Epidermal melanocyte (primary cell): ENCODE measurements at regions not wholly inside any gene's neighbourhood (a gene's known extent, or its start where the extent isn't known, plus 50 kb on each side); places are given as distances from the start of the nearest gene placed in this dataset.
A peak's percentile ranks its signal among the peaks of the same experiment; 100 is the strongest.
"Not testable (repeated sequence)": the region's sequence is repeated elsewhere in the genome, so short reads cannot be mapped to it uniquely, and the experiment has no call there.

Experiments
- DNase-seq: peaks from one replicate; pipeline ENCODE4 v3.0.0; 2011; ENCODE audit warnings: low spot score; ENCODE audit not compliant: insufficient read length

DNA sequence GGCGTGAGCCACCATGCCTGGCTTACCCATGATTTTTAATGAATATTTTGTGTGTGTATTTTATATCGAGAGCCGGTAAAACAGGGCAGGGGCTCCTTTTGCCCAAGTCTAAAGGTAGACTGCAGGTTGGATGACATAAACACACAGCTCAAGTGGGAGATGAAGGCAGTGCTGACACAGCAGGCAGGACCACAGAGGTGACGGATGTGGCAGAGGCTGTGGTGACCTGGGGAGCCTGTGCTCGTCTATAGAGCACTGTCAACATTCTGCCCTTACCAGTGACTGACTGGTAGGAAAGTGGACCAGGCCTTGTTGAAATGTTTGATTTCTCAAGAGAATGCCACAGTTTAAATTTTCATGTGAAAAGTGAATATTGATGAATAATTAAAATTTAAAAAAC, 137.5 kb downstream of the ZFP64 start:
- DNase-seq, result no peak

DNA sequence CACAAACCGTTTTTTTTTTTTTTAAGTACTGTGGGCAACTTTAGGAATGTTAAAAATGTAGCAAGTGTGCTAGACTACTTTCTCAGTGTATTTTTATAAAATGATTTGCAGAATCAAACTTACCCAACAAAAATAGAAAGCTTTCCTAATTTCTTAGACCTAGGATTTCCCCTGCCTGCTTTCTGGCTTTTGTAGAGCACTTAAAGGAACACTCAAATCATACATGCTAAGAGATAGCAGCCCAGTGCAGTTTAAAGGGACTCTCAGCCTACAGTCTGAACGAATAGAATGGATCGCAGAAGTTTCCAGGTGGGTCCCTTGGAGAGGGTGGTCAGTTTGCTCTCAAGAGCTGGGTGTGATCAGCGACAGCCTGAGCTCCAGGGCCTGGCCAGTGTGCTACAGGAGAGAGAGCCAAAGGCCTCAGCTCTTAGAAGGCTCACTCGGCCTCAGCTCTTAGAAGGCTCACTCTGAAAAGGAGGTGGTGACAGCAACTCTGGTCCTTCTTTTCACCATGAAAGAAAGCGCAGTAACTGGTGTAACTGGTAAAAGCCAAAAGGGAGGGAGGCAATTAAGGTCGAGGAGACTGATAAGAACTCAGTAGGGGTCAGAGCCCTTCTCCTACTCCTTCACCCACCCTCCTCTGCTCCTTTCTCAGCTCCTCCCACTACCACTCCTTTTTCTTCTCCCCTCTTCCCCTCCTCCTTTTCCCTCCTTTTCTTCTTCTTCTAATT, 142.4 kb downstream of the ZFP64 start:
- DNase-seq, result no peak

DNA sequence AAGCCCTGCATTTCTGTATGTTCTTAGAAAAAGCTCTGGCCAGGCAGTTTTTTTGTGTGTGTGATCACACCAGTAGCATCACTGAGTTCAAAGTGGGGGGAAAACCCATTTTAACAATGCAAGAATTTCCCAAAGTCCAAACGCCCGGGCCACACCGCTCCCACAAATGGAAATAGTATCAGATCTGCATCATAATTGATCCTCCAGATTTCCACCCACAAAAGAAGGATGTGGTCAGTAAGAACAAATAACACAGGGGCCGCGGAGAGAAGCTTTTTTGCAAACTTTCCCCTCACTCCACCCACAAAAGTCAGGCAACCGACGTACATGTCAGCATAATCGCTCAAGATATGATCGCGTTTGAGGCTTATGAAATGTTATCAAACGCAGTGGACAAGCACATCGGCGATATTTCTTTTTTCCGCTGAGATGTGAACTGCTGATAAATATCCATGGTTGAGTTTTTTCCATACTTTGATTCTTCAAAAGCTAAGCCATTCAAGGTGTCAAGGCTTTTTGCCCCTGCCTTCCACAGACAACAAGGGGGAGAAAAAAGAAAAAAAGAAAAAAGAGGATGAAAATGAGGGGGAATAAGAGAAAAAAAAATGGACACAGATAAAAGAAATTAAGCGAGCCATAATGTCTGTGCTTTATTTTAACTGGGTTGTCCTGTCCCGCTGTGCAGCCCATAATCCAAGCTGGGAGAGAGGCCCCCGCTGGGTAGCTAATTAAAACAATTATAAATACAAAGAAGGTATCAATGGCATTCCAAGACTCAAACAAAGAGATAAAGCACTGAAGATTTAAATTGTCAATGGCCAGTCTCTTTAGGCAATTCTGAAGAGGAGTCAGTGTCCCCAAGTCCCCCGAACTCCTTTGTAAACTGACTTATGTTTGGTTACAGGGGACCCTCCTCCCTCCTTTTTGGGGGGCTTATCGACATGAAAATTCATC, 143.5 kb downstream of the ZFP64 start:
- DNase-seq, result no peak

DNA sequence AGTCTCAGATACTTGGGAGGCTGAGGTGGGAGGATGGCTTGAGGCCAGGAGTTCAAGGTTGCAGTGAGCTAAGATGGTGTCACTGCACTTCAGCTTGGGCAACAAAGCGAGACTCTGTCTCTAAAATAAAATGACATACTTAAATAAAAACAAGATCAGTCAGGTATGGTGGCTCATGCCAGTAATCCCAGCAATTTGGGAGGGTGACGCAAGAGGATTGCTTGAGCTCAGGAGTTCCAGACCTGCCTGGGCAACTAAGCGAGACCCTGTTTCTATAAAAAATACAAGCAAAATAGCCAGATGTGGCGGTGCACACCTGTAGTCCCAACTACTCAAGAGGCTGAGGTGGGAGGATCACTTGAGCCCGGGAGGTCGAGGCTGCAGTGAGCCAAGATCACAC, 149.6 kb downstream of the ZFP64 start:
- DNase-seq, result no peak

DNA sequence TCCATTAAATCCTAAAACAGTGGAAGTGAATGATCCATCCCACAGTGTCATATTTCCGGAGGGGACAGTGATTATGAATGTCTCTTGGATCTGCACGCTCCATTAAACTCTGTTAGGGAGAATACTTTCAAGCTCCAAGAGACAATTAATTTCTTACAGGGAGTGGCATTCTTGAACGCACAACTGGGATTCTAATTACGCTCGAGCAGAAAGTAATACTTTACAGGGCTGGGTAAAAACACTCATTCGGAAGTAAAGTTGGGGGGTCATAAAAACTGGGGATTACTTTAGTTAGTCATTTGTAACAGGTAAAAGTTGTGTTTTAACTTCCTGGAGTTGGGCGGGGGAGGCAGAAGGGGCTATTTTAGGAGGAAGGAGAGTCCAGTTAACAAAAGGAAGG, 151.8 kb downstream of the ZFP64 start:
- DNase-seq, result no peak

DNA sequence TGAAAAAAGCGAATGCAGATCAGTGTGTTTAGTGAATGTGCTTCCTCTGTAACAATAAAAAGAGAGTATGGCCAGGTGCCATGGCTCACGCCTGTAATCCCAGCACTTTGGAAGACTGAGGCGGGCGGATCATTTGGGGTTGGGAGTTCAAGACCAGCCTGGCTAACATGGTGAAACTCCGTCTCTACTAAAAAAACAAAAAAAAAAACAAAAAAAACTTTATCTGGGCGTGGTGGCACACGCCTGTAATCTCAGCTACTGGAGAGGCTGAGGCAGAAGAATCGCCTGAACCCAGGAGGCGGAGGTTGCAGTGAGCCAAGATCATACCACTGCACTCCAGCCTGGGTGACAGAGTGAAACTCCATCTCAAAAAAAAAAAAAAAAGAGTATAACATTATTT, 152.9 kb downstream of the ZFP64 start:
- DNase-seq, result not testable (repeated sequence)

DNA sequence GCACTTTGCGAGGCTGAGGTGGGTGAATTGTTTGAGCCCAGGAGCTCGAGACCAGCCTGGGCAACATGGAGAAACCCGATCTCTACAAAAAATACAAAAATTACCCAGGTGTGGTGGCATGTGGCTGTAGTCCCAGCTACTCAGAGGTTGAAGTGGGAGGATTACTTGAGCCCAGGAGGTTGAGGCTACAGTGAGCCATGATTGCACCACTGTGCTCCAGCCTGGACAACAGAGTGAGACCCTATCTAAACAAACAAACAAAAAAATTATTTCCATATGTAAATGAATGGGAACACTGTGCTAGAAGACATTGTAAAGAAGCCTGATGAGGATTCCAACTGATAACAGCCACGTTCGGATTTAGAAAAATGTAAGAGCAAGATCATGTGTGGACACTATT, 154.2 kb downstream of the ZFP64 start:
- no peak for DNase-seq

DNA sequence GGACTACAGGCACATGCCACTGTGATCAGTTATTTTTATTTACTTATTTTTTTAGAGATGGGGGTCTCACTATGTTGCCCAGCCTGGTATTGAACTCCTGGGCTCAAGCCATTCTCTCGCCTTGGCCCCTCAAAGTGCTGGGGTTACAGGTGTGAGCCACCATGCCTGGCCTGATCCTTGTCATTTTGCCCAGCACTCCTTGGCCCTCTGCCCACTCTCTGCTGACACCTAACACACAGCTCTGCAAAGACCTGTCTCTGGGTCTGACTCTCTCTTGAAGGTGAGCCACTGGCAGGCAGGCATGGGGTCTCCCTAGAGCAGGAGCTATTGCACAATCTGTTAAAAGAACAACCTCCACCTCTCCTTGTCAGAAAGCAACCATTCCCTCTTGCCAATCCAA, 155.6 kb downstream of the ZFP64 start:
- DNase-seq, result no peak

DNA sequence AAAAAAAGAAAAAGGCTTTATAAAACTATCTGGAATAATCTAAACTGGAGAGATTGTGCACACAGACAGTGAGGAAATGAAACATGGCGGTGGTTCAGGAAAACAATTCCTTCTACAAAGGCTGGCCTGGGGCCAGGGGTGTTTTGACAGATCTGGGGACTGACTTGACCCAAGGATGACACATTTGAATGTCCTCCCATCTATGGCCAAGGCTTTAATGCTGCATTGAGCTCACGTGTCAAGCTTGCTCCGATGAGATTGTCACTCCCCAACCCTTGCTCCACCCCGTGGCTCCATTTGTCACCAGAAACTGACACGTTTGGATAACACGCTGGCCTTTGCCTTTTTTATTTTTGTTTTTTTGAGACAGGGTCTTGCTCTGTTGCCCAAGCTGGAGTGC, 156.1 kb downstream of the ZFP64 start:
- no peak for DNase-seq

DNA sequence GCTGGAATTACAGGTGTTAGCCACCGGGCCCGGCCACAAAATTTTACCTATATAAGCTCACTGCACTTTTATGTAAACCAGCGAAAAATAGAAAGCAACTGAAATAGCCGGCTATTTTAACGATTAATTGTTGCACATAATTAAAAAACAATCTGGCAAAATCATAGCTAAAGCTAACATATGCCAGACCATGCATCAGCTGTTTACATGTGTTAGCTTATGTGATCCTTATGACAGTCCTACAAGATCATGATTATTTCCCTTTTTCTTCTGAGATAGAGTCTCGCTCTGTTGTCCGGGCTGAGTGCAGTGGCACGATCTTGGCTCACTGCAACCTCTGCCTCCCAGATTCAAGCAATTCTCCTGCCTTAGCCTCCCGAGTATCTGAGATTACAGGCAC, 157.0 kb downstream of the ZFP64 start:
- DNase-seq, result no peak

DNA sequence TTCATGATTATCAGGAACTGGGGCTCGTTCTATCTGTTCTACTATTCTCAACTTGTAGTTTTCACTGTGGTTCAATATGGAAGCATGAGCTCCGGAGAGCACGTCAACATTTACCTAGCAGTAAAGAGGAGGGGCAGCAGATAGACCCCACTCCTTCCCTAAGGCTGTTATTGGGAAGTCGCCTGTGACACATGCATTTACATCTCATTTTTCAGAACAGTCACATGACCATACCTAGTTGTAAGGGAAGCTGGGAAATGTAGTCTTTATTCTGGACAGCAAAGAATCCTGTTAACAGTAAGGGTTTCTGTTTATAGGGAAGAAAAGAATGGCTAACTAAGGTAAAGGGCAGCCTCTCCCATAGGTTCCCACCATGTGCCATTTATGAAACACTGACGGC, 158.3 kb downstream of the ZFP64 start:
- no peak for DNase-seq

DNA sequence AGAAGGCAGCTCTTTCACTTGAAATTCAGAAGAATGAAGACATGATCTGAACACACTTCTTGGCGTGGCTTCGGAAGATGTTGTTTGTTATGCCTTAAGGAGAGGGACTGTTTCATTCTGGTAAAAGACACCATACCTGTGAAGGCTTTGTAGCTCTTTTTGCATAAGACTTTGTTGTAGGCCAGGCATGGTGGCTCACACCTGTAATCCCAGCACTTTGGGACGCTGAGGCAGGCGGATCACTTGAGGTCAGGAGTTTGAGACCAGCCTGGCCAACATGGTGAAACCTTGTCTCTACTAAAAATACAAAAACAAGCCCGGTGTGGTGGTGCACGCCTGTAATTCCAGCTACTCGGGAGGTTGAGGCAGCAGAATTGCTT, 159.3 kb downstream of the ZFP64 start:
- not testable (repeated sequence) for DNase-seq

DNA sequence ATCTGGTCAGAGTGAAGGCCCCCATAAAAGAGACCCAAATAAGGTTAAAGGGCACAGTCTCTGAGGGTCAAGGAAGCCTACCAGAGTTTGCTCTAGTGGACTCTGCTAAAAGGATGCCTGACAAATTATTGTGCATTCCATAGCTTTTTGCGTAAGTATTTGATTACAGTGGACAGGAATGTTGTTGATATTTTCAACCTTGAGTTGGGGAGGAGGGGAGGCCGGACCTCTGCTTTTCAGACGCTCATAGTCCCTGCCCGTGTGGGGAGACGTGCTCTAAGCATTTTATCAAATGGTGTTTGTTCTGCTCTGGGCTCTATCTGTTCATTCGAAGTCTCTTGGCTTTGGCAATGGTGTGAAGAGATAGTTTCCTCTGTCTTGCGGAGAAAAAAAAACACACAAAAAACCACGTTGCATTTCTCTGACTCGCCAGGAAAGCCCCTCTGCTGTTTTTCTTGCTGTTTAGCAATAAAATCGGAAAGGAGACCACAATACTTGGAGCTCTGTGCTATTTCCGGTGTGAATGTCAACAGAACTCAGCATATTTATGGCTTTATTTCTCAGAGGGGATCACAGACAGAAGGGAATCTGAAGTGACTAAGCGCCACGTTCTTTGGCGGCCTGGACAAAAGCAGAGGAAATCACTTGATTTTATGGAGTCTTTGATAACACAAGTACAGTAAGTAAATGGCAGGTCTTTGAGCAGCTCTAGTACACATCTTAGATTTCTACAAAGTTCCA, 159.8 kb downstream of the ZFP64 start:
- peak; percentile 34 for DNase-seq

DNA sequence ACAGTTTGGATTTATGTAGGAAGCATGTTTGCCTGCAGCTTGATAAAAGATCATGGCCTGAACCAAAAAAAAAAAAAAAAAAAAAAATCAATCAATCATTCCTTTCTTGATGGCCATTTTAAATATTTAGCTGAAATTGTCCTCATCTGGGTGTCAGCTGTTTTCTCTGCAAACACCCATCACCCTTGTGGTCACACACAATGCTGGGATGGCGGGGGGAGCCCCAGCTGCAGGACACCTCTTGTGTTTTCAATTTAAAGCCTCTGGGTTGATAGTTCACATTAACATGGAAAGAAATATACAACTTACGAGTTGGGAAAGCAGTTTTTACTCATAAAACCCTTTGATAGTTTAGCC, 160.4 kb downstream of the ZFP64 start:
- DNase-seq, result no peak

DNA sequence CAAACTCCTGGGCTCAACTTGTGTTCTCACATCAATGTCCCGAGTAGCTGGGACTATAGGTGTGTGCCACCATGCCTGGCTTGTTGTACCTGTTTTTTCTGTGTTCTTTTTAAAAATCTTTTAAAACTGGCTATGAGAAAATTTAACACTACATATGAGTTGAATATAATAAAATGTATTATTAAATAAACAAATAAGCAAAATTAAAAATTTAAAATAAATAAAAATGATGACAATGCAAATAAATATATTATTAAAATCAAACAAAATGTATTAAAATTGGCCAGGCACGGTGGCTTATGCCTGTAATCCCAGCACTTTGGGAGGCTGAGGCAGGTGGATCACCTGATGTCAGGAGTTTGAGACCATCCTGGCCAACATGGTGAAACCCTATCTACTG, 162.4 kb downstream of the ZFP64 start:
- DNase-seq, result not testable (repeated sequence)

DNA sequence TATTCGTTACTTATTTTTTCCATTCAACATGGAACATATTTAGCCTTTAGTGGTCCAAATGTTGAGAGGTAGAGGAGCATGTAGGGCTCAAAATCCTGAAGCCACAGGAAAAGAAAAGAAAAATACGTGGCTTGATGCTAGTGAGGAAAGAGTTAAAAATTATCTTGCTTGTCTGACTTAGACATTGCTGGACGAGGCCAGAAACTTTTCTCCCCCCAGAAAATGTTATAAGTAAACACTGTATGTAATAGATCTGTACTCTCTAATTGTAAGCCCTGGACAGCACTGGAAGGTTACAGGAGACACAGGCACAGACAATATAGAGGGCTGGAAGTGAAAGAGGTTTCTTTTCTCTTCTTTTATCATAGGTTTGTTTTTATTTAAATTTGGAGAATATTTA, 165.6 kb downstream of the ZFP64 start:
- no peak for DNase-seq

DNA sequence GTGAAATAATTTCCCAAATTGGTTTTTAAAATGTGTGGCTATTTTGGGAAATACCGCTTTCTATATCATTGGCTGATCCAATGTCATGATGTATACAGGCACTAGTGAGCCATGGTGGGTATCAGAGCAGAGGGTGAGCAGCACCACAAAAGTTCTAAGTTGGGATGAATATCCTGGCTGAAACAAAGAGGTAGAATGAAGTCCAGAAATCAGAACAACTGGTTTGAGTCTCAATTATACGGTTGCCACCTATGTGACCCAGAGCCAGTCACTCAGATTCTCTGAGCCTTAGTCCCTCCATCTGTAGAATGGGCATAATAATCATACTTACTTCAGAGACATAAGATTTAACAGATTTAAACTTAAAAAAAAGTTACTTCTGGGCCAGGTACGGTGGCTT, 172.3 kb downstream of the ZFP64 start:
- no peak for DNase-seq

DNA sequence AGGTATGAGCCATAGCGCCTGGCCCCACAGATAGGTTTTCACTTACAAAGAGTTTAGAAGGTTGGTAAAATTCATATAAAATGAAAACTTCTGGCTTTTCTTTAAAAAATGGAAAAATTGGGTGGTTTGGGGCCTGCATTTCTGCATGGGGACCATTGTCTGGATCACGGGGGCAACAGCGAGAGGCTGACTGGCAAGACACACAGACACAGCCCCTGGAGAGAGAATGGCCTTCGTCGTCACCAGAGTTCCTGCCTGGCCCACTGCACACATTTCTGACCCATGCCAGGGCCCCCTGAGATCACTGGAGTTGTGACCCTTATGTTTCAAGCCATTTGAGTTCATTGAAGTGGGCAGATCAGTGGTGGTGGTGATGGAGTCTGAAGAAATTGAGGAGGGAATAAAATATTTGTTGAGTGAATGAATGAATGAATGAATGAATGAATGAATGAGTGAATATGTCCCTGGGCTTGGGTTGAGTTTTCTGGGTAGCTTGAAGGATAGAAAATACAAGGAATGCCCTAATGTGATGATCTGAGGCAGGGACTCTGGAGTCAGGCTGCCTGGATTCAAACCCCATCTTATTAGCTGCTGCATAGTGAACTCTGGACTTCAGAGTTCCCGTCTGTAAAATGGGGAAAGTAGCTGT, 173.8 kb downstream of the ZFP64 start:
- DNase-seq, result no peak

DNA sequence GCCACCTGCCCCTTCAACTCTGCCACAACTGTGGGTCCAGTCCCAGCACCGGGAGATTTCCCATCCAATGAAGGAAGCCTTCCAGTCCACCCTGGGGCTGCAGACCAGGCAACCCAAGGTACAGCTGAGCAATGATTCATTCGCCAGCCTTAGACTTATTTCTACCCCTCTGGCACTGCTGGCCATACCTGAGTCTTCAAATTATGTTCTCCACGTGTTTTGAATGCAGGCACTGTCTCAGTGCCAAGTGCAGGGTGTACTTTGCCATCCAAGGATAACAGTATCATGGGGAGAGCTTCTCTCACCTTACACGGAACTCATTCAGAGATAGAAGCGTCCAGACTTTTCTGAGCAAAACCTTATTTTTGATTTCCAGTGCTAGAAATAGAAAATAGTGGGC, 175.6 kb downstream of the ZFP64 start:
- no peak for DNase-seq

DNA sequence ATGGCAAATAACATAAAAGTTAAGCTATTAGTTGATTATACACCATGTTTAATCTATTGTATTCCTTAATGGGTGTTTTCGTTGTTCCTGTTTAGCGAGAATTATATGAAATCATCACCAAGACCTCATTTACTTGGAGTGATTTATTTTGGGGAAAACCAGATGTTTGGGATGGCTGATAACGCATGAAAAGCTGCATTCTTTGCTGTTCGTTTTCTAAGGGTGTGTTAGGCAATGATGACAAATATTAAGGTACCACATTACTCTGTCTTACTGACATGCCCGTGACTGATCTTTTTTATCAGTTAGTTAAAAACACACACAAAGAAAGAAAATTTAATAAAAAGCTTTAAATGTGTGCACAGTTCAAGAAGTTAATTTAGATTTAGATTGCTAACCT, 176.4 kb downstream of the ZFP64 start:
- DNase-seq, result no peak

DNA sequence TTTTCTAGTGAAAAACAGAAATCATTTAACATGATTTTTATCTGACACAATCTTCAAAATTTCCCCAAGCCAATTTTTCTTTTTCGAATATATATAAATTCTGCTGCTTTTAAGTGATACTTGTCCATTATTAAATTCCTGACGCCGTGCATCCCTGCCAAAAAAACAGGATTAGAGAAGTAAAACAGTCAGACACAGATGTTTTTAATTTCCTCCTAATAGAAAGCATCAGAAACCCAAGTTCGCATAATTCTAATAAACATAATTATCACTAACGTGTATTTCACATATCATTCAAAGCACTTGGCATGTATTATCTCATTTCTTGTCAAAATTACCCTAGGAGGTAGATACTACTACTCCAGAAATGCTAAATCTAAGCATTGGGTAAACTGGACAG, 179.5 kb downstream of the ZFP64 start:
- DNase-seq, result no peak

DNA sequence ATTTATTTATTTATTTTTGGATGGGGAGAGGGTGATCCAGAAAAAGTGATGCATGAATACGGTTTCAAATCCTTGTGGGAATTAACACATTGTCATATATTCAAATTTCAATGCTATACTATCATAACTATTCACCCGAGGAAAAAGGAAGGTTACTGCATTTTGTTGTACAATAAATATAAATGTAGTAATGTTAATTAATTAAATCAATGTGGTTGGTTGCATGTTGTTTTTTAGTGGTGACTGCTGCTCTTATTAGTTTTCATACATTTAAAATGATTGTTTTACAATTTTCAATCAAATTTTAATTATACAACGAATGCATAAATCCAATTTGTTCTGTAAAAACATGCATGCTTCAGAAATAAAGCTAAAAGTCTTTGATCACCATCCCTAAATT, 180.5 kb downstream of the ZFP64 start:
- DNase-seq, result no peak
